Right kidney (tissue), 1 donor: ENCODE measurements at regions not wholly inside any gene's neighbourhood (a gene's known extent, or its start where the extent isn't known, plus 50 kb on each side); places are given as distances from the start of the nearest gene placed in this dataset.

Source experiments
- DNase-seq: peaks from one replicate; pipeline ENCODE4 v3.0.0-alpha.2; 2016

DNA sequence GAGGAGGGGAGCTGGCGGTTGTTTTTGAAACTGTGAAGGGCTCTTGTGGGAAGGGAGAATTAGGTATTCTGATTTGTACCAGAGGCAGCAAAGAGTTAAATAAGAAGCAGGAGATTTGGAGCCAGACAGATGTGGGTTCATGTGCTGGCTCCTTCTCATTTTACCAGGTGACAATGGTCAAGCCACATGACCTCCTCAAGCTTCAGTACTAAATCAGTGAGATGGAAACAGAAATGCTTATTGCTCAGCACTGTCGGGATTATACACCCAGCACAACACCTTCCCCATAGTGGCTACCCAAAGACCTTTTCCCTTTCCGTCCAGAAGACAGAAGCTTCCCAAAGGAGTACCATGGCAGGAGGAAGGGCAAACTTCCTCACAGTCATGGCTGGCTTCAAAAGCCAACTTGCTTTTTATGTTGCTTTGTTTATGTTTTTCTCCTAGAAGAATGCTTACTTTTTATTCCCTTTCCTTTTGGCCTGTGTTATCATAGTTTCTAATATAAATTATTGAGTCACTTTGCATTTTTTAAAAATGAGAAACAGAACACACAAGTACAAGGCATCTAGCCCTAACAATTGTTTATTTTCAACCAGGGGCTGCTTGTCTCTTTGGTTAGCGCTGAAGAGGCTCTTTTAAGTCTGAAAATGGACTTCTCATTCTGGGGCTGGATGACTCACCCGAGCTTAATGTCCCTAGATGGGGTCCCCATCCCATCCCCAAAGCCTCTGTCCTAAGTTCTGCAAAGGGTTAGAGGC, 181.5 kb upstream of the ZBED5 start:
- DNase-seq = no peak

- DNase-seq = peak; percentile 7
Observed at GRCh38 chr11:11038782-11039181, 180.9 kb upstream of the ZBED5 start.

GRCh38 chr11:11038352-11038751, 180.5 kb upstream of the ZBED5 start:
- DNase-seq = peak; percentile 44

DNA sequence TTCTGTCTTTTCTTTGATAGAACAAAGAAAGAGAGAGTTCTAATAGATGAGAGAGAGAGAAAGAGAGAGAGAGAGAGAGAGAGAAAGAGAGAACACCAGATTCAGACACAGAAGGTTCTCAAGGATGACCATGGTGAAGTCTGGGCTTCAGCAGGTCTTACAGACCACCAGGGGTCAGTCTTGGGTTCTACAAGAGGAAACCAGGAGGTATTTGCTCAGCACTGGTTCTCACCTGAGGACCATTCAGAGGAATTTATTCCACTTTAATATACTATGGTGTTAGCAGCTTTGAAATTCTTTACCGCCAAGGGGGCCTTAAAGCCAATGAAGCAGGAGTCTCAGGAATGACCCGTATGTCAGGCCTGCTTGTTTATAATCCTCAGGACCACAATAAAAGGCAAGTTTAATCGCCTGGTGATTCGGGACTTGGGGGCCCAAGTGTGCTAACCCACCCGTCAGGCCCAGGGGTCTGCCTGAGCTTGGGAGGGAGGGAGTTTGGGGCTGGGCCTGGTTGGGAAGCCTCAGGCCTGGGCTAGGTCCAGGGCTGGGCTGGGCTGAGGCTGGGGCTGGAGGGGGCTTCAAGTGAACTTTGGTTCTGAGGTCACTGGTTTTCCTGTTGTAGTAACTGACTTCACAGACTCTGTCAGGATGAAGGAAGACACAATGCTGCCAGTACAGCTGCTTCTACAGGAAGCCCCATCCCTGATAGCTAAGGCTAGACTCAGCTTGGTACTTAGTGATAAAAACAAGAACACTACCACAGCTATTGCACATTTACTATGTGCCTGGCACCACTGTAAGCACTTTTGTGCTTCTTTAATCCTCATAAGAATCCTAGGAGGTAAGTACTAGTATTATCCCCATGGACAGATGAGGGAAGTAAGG, 179.2 kb upstream of the ZBED5 start:
- peak; percentile 38 for DNase-seq

DNA sequence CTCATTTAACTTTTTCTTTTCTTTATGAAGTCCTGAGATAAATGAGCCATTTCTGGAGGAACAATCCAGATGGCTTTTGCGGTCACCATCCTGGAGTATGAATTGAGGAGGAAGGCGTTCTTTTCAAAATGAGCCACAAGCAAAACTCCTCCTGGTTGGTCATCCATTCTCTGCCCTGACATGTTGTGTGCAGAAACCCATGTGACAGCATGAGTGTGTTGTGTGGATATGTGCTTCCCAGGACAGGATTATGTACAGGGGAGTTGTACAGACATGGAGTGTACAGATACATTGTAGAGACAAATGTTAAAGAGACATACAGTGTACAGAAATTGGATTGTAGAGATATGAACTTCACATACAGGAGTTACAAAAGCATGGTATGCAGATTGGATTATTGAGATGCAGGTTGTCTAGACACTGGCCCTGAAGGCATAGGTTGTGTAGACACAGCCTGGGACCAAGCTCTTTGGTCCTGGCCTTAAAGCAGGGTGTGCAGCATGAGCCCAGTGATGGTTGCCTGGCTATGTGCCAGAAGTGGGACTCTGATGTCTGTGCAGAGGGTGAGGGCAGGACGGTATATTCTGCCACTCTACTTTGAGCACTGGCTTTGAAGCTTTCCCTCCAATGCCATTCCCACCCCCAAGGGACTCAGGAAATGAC, 178.5 kb upstream of the ZBED5 start:
- no peak for DNase-seq

DNA sequence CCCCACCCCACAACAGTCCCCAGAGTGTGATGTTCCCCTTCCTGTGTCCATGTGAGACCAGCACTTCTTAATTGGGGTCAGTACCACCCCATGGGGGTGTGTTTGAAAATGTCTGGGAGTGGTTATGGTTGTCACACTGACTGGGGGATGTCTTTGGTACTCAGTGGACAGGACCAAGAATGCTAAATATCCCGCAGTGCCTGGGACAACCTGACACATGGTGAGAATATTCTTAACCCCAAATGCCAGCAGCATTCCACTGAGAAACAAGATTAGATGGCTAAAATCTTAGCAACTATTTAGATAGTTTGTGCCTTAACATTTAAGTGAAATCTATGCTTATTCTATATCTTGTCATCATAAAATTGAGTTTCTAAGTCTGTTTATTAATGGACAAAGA, 177.5 kb upstream of the ZBED5 start:
- DNase-seq = no peak

- no peak for DNase-seq
Observed at GRCh38 chr11:11034476-11034875, 176.6 kb upstream of the ZBED5 start.

GRCh38 chr11:11032066-11032465, 174.2 kb upstream of the ZBED5 start:
- DNase-seq = no peak

GRCh38 chr11:11029027-11029426, 171.2 kb upstream of the ZBED5 start:
- no peak for DNase-seq

DNA sequence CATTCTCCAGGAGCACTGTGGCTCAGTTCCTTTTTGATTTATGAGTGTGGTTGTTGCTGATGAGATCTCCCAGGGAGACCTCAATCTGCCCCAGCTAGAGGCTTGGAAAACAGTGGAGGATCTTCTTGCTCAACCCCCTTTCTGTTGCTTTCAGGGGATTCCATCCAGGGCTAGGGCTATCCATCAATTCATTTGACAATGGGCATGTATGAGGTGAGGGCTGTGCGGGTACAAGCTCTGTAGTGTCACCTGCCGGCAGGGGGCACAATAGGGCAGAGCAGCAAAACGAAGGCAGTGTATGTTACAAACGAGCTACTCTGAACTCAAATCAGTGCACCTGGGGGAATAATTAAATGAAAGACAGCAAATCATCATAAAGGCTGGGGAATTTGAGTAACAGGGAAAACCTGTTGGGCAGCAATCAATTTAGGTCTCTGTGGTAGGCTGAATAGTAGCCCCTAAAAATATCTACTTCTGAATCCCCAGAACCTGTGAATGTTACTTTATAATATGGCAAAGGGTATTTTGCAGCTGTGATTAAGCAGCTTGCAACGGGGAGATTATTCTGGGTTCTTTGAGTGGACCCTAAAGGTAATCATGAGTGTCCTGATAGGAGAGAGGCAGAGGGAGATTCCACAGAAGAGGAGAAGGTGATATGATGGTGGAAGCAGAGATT, 170.3 kb upstream of the ZBED5 start:
- peak; percentile 10 for DNase-seq

DNA sequence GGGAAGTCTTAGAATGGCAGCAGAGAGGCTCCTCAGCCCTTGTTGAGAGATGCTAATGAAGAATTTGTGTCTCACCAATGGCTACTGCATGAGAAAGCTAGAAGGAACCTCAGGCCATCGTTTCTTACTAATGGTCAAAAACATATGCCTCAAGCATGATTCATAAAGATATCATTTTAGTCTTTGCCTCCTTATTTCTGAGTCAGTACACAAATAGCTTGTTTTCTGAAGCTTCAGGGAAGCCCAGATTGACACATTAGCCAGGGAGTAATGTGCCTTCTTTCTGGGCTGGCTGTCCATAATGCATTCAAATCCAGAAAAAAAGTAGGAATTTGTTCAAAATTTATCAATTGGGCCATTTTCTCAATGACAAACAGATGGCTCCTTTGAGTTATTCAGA, 169.4 kb upstream of the ZBED5 start:
- DNase-seq = no peak

DNA sequence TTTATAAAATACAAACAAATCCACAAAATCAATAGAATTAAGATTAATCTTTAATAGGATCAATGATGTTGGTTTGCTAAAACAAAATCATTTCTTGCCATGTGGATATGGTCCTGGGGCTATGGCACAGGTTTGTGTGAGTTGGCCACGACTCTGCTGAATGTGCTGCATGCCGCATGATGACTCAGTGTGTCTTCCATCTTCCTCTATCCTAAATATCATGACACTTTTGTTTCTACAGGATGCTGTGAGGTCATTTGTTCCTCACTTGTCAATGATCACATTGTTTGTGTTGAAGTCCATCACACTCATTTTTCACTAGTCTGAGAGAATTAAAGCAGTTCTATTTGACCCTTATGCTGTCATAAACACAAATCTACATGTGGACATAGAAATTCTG, 167.2 kb upstream of the ZBED5 start:
- DNase-seq = no peak

GRCh38 chr11:11022125-11022730, 164.4 kb upstream of the ZBED5 start:
- no peak for DNase-seq

DNA sequence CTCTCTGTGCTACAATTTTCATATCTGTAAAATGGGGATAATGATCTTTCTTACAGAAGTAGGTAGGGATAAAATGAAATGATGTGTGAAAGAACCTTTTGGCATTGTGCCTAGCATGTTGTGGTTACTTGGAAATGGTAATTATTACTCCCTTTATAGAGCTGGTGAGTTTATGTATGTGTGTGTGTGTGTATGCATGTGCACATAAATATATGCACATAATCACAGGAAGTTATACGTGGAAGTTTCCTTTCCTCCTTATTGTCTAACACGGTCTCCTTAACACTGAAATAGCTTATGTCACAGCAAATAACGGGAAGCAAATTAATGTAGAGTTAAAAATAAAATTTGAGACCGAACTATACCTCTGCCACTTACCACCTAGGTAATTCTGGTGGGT, 163.7 kb upstream of the ZBED5 start:
- DNase-seq = no peak

- DNase-seq = no peak
Observed at GRCh38 chr11:11020747-11021149, 162.9 kb upstream of the ZBED5 start.

DNA sequence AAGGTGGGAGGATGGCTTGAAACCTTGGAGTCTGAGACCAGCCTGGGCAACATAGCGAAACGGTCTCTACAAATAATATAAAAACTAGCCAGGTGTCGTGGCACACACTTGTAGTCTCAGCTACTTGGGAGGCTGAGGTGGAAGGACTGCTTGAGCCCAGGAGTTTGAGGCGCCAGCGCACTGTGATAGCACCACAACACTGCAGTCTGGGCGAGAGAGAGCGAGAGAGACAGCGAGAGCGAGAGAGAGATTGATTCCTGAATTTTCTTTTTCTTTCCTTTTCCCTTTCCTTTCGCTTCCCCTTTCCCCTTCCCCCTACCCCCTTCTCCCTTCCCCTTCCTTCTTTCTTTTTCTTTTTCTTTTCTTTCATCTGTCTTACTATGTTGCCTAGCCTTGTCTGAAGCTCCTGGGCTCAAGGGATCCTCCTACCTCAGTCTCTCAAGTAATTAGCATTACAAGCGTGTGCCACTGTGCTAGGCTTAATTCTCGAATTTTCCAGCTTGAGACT, 162.4 kb upstream of the ZBED5 start:
- no peak for DNase-seq

DNA sequence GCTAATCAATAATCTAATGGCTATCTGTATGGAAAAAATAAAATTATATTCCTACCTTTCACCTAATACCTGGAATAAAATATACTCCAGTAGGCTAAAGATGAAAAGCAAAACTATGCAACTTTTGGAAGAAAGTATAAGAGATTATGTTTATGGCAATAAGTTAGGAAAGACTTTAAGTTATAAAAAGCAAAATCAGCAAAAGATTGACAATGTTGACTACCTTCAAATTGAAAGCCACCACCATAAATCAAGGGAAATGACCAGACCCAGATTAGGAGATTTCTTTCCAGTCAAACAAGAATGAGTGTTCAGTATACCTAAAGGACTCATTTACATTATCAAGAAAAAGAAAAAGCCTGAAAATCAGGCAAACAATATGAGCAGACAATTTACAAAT, 159.1 kb upstream of the ZBED5 start:
- DNase-seq = no peak

DNA sequence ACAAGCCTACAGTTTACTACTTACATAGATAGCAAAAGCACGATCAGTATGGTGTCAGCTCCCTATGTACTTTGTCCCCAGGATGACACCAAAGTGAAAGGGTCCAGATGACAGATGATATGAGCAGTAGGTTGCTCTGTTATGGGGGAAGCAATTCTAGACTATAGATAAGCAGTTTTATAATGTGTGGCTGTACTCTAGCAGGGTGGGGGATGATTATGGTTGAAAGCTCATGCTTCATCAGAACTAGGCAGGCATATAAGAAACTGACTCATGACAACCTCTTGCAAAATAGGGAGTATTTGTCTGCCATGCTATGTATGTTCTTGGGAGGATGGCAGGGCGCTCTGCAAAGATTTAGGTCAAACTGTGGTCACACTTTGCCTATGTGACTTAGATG, 158.2 kb upstream of the ZBED5 start:
- DNase-seq = no peak

DNA sequence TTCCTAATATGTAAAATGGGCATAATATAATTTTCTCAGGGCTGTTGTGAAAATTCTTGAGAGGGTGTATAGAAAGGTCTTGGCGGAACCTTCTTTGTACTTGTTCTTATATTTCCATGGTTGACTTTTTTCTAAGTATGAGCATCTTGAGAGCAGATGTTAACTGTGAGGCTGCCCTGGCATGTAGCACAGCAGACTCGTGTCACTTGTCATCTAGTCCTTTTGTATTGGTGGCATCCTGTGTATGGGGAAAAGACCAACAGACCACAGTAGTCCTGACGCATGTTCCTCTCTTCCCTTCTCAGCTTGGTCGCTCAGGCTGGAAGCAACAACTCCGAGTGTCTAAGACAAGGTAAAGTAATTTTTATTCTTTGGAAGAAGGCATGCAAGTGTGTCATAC, 153.8 kb upstream of the ZBED5 start:
- DNase-seq = no peak

DNA sequence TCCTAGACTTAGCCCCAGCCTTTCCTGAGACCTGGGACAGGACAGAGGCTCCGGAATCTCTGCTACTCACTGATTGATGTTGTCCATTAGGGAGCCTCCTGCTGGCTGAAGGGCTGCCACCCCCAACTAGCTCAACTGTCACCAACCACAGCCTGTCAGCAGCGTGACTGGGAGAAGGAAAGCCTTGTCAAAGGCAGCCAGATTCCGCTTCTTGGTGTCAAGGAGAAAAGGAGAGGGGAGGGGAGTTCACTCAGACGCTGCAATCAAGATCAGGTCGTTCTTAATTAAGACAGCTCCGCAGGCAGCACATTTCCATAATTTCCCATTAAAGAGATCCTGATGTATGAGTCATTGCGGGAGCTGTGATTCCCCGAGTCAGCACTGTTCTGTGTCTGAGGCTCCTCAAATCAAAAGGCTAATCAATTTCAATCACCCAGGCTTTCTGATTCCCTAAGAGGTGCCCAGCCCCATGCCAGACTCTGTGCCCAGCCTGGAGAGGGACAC, 152.8 kb upstream of the ZBED5 start:
- no peak for DNase-seq

DNA sequence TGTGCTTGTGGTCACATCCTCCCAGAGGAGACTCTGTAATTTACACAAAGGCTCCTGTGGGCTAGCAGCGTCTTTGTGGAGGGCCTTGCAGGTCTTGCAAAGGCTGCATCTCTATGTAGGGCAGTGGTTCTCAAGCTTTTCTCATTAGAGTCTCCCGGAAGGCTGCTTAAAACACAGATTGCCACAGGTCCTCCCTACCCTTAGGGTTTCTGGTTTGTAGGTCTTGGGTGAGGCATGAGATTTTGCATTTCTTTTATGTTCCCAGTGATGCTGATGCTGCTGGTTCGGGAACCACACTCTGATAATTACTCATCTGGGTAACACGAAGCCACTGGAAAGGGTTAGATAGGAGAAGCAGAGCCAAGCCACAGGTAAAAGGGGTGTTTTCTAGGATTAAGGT, 151.3 kb upstream of the ZBED5 start:
- no peak for DNase-seq

- DNase-seq = no peak
Observed at GRCh38 chr11:11004069-11004468, 146.2 kb upstream of the ZBED5 start.
